Activated CD8-positive, alpha-beta T cell treated with anti-CD3 and anti-CD28 coated beads for 36 hours (primary cell): ENCODE measurements at regions not wholly inside any gene's neighbourhood (a gene's known extent, or its start where the extent isn't known, plus 50 kb on each side); places are given as distances from the start of the nearest gene placed in this dataset.
"Not testable (repeated sequence)": the region's sequence is repeated elsewhere in the genome, so short reads cannot be mapped to it uniquely, and the experiment has no call there.

Experiments
- ATAC-seq: fragments of 200-7000 bp; cut with Tn5 transposase; one replicate; pipeline ENCODE4 v1.10.0; 2021; ENCODE audit warnings: mild to moderate bottlenecking, moderate library complexity
- CTCF ChIA-PET: fragments of 350-600 bp; sonication (Branson Sonifier 250); formaldehyde crosslinking; loops from one replicate; lab custom pipeline; 2021; ENCODE audit warnings: antibody characterized with exemption; lab: Charles Lee
- POLR2A ChIA-PET: fragments of 350-600 bp; sonication (Branson Sonifier 250); formaldehyde crosslinking; loops from one replicate; lab custom pipeline; 2021; ENCODE audit warnings: antibody characterized with exemption; lab: Charles Lee
- DNase-seq: peaks from one replicate; pipeline ENCODE4 v3.0.0-alpha.2; 2020
- H3K27ac Mint-ChIP-seq: one replicate; pipeline ENCODE4 v1.8.0; 2021; ENCODE audit warnings: mild to moderate bottlenecking, mixed read lengths
- H3K27me3 Mint-ChIP-seq: one replicate; pipeline ENCODE4 v1.8.0; 2021; ENCODE audit warnings: mixed read lengths
- H3K36me3 Mint-ChIP-seq: one replicate; pipeline ENCODE4 v1.8.0; 2021; ENCODE audit warnings: low read depth, mixed read lengths
- H3K4me1 Mint-ChIP-seq: one replicate; pipeline ENCODE4 v1.8.0; 2021; ENCODE audit warnings: low read depth, mixed read lengths
- H3K4me3 Mint-ChIP-seq: one replicate; pipeline ENCODE4 v1.8.0; 2021; ENCODE audit warnings: mild to moderate bottlenecking, moderate library complexity, mixed read lengths
- H3K9me3 Mint-ChIP-seq: one replicate; pipeline ENCODE4 v1.8.0; 2021; ENCODE audit warnings: mixed read lengths
- intact Hi-C: fragments of 100-400 bp; cut with micrococcal nuclease; formaldehyde crosslinking; loops from one replicate; pipeline ENCODE4 v1.10.0; 2022
- TF ChIP-seq, protein P1 (sequence below): fragments of 200-600 bp; IDR thresholded peaks from one replicate; pipeline ENCODE4 v1.8.0; 2022; ENCODE audit warnings: antibody characterized with exemption, mild to moderate bottlenecking

DNA sequence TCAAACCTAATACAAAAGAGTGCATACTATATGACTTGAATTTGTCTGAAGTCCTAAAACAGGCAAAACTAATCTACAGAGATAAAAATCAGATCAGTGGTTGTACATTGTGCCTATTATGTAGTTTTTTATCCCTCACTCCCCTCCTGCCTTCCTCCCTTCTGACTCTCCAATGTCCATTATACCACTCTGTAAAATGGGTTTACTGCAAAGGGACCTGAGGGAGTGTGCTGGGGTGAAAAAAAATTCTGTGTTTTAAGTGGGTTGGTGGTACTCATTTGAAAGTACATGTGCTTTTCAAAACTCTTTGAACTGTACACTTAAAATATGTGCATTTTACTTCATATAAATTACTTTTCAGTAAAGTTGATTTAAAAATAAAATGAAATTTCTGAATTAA, 89.0 kb upstream of the UBE2E3 start:
- H3K27me3 Mint-ChIP-seq = peaks cover 4% of the 10 kb centered on the region
- ATAC-seq (no peak), DNase-seq (no peak)
- H3K4me1 Mint-ChIP-seq = no peaks in the 10 kb centered on the region
- no peaks in the 10 kb centered on the region for H3K9me3 Mint-ChIP-seq
- TF ChIP-seq, protein P1, sequence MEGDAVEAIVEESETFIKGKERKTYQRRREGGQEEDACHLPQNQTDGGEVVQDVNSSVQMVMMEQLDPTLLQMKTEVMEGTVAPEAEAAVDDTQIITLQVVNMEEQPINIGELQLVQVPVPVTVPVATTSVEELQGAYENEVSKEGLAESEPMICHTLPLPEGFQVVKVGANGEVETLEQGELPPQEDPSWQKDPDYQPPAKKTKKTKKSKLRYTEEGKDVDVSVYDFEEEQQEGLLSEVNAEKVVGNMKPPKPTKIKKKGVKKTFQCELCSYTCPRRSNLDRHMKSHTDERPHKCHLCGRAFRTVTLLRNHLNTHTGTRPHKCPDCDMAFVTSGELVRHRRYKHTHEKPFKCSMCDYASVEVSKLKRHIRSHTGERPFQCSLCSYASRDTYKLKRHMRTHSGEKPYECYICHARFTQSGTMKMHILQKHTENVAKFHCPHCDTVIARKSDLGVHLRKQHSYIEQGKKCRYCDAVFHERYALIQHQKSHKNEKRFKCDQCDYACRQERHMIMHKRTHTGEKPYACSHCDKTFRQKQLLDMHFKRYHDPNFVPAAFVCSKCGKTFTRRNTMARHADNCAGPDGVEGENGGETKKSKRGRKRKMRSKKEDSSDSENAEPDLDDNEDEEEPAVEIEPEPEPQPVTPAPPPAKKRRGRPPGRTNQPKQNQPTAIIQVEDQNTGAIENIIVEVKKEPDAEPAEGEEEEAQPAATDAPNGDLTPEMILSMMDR = no peak
- ChIA-PET POLR2A (no interaction called here), CTCF (no interaction called here)
- no peak overlapping the region for H3K4me3 Mint-ChIP-seq
- intact Hi-C loops = no loop called here
- no peak overlapping the region for H3K27ac Mint-ChIP-seq
- no peaks in the 10 kb centered on the region for H3K36me3 Mint-ChIP-seq

DNA sequence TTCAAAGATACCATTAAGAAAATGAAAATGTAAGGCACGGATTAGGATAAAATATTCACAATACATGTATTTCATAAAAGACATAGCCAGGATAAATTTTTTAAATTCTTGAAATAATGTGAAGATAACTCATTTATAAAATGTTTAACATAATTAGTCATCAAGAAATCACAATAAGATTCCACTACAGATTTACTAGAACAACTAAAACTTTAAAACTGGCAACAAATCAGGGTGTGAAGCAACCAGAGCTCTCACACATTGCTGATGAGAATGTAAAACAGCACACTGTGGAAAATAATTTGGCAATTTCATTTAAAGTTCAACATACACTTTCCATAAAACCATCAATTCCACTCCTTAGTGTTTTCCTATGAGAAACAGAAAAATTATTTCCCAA, 89.6 kb upstream of the UBE2E3 start:
- POLR2A ChIA-PET = no interaction called here
- Mint-ChIP-seq H3K36me3 (no peaks in the 10 kb centered on the region), H3K9me3 (no peaks in the 10 kb centered on the region), H3K4me3 (no peak overlapping the region), H3K27me3 (peaks cover 3% of the 10 kb centered on the region), H3K4me1 (no peaks in the 10 kb centered on the region), H3K27ac (no peak overlapping the region)
- intact Hi-C loops = no loop called here
- TF ChIP-seq, protein P1 = no peak
- CTCF ChIA-PET = no interaction called here
- no peak for DNase-seq
- ATAC-seq = no peak

DNA sequence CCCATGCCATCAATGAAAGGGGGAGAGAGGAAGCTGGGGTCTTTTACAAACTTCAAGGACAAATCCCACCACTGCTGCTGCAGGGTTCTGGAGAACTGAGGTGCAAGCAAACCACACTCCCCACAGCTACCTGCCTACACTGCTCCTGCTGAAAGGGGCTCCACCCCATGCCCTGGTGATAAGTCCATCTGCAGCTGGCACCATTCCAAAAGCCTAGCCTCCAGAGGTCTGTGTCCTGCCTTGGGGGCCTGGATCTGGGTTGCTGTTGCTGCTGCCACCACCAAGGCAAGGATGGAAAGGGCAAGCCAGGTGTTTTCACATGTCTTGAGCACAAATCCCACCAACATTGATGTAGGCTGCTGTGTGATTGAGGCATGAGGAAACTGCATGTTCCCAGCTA, 97.4 kb upstream of the UBE2E3 start:
- POLR2A ChIA-PET = no interaction called here
- ATAC-seq = no peak
- no peak for DNase-seq
- Mint-ChIP-seq H3K4me1 (no peaks in the 10 kb centered on the region), H3K36me3 (no peaks in the 10 kb centered on the region), H3K27ac (no peak overlapping the region), H3K4me3 (no peak overlapping the region), H3K9me3 (peaks cover 1% of the 10 kb centered on the region), H3K27me3 (peaks cover 4% of the 10 kb centered on the region)
- CTCF ChIA-PET = no interaction called here
- intact Hi-C loops = no loop called here
- TF ChIP-seq, protein P1 = no peak

DNA sequence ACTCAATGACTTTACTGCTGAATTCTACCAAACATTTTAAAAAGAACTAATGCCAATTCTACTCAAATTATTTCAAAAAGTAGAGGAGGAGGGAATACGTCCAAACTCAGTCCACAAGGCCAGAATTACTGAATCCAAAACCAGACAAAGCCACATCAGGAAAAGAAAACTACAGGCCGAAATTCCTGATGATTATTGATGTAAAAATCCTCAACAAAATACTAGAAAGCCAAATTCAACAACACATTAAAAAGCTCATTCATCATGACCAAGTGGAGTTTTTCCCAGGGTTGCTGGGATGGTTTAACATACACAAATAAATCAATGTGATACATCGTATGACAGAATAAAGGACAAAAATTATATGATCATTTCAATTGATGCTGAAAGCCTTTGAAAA, 103.9 kb upstream of the UBE2E3 start:
- Mint-ChIP-seq H3K27me3 (peaks cover 7% of the 10 kb centered on the region), H3K36me3 (no peaks in the 10 kb centered on the region), H3K4me3 (no peak overlapping the region), H3K9me3 (no peaks in the 10 kb centered on the region), H3K4me1 (no peaks in the 10 kb centered on the region), H3K27ac (no peak overlapping the region)
- ChIA-PET CTCF (no interaction called here), POLR2A (no interaction called here)
- TF ChIP-seq, protein P1 = no peak
- intact Hi-C loops = no loop called here
- DNase-seq = no peak
- no peak for ATAC-seq

DNA sequence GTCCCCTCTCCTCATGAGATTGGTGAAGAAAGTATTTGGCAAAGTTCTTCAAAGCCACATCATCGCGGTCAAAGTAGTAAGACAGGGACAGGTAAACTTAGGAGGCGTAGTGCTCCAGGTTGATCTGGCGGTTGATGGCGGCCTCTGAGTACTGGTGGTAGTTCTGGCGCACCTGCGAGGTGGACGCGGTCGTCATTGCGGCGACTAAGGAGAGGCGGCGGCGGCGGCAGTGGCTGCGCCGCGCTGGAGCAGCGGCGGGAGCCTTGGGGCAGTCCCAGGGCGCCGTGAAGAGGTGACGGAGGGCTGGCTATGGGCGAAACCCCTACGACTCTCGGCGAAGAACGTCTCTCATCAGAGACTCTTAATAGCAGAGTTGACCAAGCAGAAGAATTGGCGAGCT, 107.2 kb upstream of the UBE2E3 start:
- intact Hi-C loops = no loop called here
- POLR2A ChIA-PET = no interaction called here

DNA sequence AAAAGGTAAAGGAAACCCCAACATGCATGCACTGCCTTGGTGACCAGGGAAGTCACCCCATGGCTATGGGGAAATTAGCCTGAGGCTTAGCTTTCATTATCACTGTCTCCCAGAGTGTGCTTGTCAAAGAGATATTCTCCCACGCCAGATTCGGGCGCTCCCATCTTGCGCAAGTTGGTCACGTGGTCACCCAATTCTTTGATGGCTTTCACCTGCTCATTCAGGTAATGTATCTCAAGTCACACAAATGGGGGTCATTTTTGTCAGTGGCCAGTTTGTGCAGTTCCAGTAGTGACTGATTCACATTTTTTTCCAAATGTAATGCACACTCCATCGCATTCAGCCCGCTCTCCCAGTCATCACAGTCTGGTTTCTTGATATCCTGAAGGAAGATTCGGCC, 107.6 kb upstream of the UBE2E3 start:
- ATAC-seq, H3K9me3 Mint-ChIP-seq, POLR2A ChIA-PET, H3K27ac Mint-ChIP-seq, H3K4me1 Mint-ChIP-seq, DNase-seq, H3K36me3 Mint-ChIP-seq, intact Hi-C loops, CTCF ChIA-PET, H3K4me3 Mint-ChIP-seq: not testable (repeated sequence)
- H3K27me3 Mint-ChIP-seq = peaks cover 14% of the 10 kb centered on the region

More for the DNA sequence above, 107.2 kb upstream of the UBE2E3 start:
- Mint-ChIP-seq H3K4me3 (no peak overlapping the region), H3K27ac (no peak overlapping the region), H3K36me3 (no peaks in the 10 kb centered on the region), H3K27me3 (peaks cover 14% of the 10 kb centered on the region), H3K9me3 (no peaks in the 10 kb centered on the region), H3K4me1 (no peaks in the 10 kb centered on the region)
- TF ChIP-seq, protein P1 = no peak
- CTCF ChIA-PET = no interaction called here
- ATAC-seq (no peak), DNase-seq (no peak)
